GM12872 (cell line): ENCODE measurements at regions not wholly inside any gene's neighbourhood (a gene's known extent, or its start where the extent isn't known, plus 50 kb on each side); places are given as distances from the start of the nearest gene placed in this dataset.

Experiments used
- CTCF ChIP-seq: IDR thresholded peaks from 3 replicates; pipeline ENCODE4 v1.5.1; 2011; ENCODE audit warnings: low read depth, mild to moderate bottlenecking, low read length, moderate library complexity; ENCODE audit not compliant: insufficient read depth

GRCh38 chr4:28296239-28296638, 1435.6 kb downstream of the STIM2 start:
- TF ChIP-seq CTCF = no peak

- TF ChIP-seq CTCF = no peak
Observed at GRCh38 chr4:28310926-28311325, 1450.3 kb downstream of the STIM2 start.

GRCh38 chr4:28313729-28314713, 1453.4 kb downstream of the STIM2 start:
- no peak for TF ChIP-seq CTCF

GRCh38 chr4:28317221-28317620, 1456.6 kb downstream of the STIM2 start:
- TF ChIP-seq CTCF = no peak

GRCh38 chr4:28334249-28334648, 1473.6 kb downstream of the STIM2 start:
- no peak for TF ChIP-seq CTCF

- no peak for TF ChIP-seq CTCF
Observed at GRCh38 chr4:28341784-28342183, 1481.1 kb downstream of the STIM2 start.

- no peak for TF ChIP-seq CTCF
Observed at GRCh38 chr4:28350485-28350884, 1489.8 kb downstream of the STIM2 start.
